NB4 (cell line): ENCODE measurements at regions not wholly inside any gene's neighbourhood (a gene's known extent, or its start where the extent isn't known, plus 50 kb on each side); places are given as distances from the start of the nearest gene placed in this dataset.
A peak's percentile ranks its signal among the peaks of the same experiment; 100 is the strongest.

Source experiments
- DNase-seq: peaks from one replicate; pipeline ENCODE4 v3.0.0; 2010; ENCODE audit warnings: low read depth
- H3K4me3 ChIP-seq: one replicate; pipeline ENCODE4 v1.5.1; 2011; ENCODE audit warnings: mild to moderate bottlenecking, low read depth, low read length, moderate library complexity
- CTCF ChIP-seq: IDR thresholded peaks from one replicate; pipeline ENCODE4 v1.5.1; 2012; ENCODE audit warnings: low read depth, low read length
- MYC ChIP-seq: IDR thresholded peaks from 2 replicates; pipeline ENCODE4 v1.6.1; 2011; ENCODE audit warnings: low read depth, low read length
- POLR2A ChIP-seq: IDR thresholded peaks from 2 replicates; pipeline ENCODE4 v1.6.1; 2011; ENCODE audit warnings: mild to moderate bottlenecking; ENCODE audit not compliant: insufficient read length; ENCODE audit errors: extremely low read depth
- TF ChIP-seq, protein P1 (sequence below): IDR thresholded peaks from 2 replicates; pipeline ENCODE4 v1.6.1; 2011; ENCODE audit warnings: low read depth, low read length

DNA sequence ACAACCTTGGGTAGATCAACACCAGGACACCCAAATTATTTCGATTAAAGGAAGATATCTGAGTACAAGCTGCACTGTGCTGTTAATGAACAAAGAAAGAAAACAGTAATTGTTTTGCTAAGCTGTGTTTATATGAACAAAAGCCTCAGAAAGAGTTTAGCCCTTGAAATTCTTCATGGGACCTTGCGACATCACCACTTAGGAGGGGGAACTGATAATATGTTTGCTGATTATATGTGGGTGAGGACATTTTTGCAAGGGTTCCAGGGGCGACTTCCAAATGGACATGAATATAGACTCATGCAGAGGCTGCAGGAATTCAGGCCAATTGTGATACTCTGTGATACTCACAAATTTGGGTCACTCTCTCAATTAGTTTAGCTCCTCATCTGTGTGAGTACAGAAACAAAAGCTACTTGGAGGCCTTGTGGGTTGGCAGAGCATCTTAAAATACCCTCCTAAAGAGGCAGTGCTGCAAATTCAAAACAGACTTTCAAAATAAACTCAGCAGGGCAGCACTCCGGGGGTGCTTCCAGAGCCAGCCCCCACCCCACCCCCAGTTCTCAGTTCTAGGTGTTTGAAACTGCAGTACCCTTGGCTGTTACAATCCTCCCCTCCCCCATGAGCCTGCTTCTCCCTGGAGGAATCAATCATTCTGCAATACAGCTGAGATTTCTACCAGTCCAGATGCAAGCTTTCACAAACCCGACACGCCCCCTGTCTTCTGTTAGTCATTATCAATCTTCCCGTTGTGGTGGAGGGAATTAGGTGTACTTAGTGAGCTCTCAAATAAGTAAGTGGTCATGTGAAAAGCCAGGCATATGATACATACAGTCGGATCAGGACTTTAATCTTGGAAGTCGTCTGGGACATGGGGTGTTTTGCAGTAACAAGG, 97.0 kb upstream of the MBNL2 start:
- TF ChIP-seq, protein P1, sequence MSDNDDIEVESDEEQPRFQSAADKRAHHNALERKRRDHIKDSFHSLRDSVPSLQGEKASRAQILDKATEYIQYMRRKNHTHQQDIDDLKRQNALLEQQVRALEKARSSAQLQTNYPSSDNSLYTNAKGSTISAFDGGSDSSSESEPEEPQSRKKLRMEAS, result no peak
- TF ChIP-seq CTCF (no peak), MYC (no peak), POLR2A (no peak)
- DNase-seq, result peak; percentile 64
- H3K4me3 ChIP-seq, result no peak overlapping the region

GRCh38 chr13:97125810-97126738, 96.1 kb upstream of the MBNL2 start:
- TF ChIP-seq CTCF (no peak), MYC (peak; percentile 71)
- TF ChIP-seq, protein P1, result peak; percentile 40
- DNase-seq, result peak; percentile 87
- H3K4me3 ChIP-seq, result no peak overlapping the region

GRCh38 chr13:97127842-97128241, 94.3 kb upstream of the MBNL2 start:
- H3K4me3 ChIP-seq, result no peak overlapping the region
- TF ChIP-seq CTCF (no peak), POLR2A (no peak), MYC (no peak)
- TF ChIP-seq, protein P1, result no peak
- no peak for DNase-seq

GRCh38 chr13:97130190-97130589, 91.9 kb upstream of the MBNL2 start:
- TF ChIP-seq, protein P1, result no peak
- TF ChIP-seq CTCF, result no peak
- no peak for TF ChIP-seq POLR2A
- TF ChIP-seq MYC, result no peak
- no peak for DNase-seq
- no peak overlapping the region for H3K4me3 ChIP-seq

- TF ChIP-seq, protein P1, result no peak
- TF ChIP-seq POLR2A (no peak), CTCF (no peak), MYC (no peak)
- no peak overlapping the region for H3K4me3 ChIP-seq
- DNase-seq, result no peak
Observed at GRCh38 chr13:97131447-97131846, 90.7 kb upstream of the MBNL2 start.
